ENCODE measurements at regions not wholly inside any gene's neighbourhood (a gene's known extent, or its start where the extent isn't known, plus 50 kb on each side); places are given as distances from the start of the nearest gene placed in this dataset. TPM values are rescaled to one million over a fixed set of nuclear protein-coding genes. Genes with fewer than 3 reads are reported as not detected.

Small RNAs in the stretch of these regions (small RNA-seq; reads per million reads assigned to genes)
- gene AL133399.1 = not detected

Data from hepatocyte (in vitro differentiated cells).